ENCODE measurements at regions not wholly inside any gene's neighbourhood (a gene's known extent, or its start where the extent isn't known, plus 50 kb on each side); places are given as distances from the start of the nearest gene placed in this dataset.

DNA sequence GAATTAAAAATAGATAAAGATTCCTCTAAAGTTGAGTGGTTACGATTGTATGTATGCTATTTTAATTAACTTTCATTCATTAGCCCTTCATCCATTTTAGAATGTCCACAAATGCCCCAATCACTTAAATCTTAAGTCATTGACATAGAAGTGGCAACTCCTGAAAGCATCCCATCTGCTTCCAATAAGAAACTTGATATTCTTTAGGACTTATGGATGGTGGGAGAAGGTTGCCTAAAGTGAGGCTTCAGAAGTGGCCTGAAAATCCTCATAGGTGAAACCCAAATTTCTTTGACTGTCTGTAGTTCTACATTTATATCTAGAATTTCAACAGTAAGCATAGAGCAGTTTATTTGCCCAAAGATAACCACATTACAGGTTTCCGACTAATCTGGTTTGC lies 161.7 kb upstream of the HMGA2 start:
- H3K9ac ChIP-seq (ENCODE audit: low read length) = no peak overlapping the region
- intact Hi-C loops (cut with micrococcal nuclease) = no loop called here
- H2AFZ ChIP-seq (ENCODE audit: low read depth, low read length, poor library complexity, severe bottlenecking) = peak overlapping the region; percentile 36
- POLR2A ChIA-PET = no interaction called here
- BruUV-seq (replicated peaks) = no TSS peak
- no peak overlapping the region for H3K27ac ChIP-seq (ENCODE audit: low read depth, low read length)
- no peak overlapping the region for H3K4me3 ChIP-seq (replicated peaks in 1 of 2; ENCODE audit: low read depth in 1 of 2, low read length in 2 of 2)
- CTCF ChIA-PET = no interaction called here
- H3K9me3 ChIP-seq (ENCODE audit: control insufficient read depth in 1 of 2, insufficient read depth in 1 of 2, low read depth in 1 of 2, low read length in 2 of 2) = peaks cover 0 to 13% of the 10 kb centered on the region in 2 experiments; a peak in 1 of 4 replicates
- TF ChIP-seq CBX3 (IDR thresholded peaks at IDR 0.05; ENCODE audit: low read depth) (no peak), EZH2 (IDR thresholded peaks at IDR 0.05) (no peak), RAD21 (IDR thresholded peaks at IDR 0.05; ENCODE audit: low read depth) (no peak), JUND (IDR thresholded peaks at IDR 0.05) (no peak), POLR2AphosphoS5 (IDR thresholded peaks at IDR 0.05; ENCODE audit: low read depth, low read length) (no peak), TCF7L2 (IDR thresholded peaks at IDR 0.05; ENCODE audit: borderline replicate concordance, extremely low read depth, insufficient read depth, insufficient read length) (no peak), SIN3A (IDR thresholded peaks at IDR 0.05; ENCODE audit: low read depth) (no peak), ZFX (IDR thresholded peaks at IDR 0.05) (no peak), CEBPB (IDR thresholded peaks at IDR 0.05; ENCODE audit: low read depth) (no peak), ELF1 (IDR thresholded peaks at IDR 0.05; ENCODE audit: borderline replicate concordance, low read depth) (no peak), YY1 (IDR thresholded peaks at IDR 0.05; ENCODE audit: extremely low read depth, insufficient replicate concordance, low read depth, low read length) (no peak), ZNF274 (IDR thresholded peaks at IDR 0.05; ENCODE audit: low read depth, low read length) (no peak), EGR1 (IDR thresholded peaks at IDR 0.05; ENCODE audit: low read depth) (no peak)
- TF ChIP-seq, protein P1, sequence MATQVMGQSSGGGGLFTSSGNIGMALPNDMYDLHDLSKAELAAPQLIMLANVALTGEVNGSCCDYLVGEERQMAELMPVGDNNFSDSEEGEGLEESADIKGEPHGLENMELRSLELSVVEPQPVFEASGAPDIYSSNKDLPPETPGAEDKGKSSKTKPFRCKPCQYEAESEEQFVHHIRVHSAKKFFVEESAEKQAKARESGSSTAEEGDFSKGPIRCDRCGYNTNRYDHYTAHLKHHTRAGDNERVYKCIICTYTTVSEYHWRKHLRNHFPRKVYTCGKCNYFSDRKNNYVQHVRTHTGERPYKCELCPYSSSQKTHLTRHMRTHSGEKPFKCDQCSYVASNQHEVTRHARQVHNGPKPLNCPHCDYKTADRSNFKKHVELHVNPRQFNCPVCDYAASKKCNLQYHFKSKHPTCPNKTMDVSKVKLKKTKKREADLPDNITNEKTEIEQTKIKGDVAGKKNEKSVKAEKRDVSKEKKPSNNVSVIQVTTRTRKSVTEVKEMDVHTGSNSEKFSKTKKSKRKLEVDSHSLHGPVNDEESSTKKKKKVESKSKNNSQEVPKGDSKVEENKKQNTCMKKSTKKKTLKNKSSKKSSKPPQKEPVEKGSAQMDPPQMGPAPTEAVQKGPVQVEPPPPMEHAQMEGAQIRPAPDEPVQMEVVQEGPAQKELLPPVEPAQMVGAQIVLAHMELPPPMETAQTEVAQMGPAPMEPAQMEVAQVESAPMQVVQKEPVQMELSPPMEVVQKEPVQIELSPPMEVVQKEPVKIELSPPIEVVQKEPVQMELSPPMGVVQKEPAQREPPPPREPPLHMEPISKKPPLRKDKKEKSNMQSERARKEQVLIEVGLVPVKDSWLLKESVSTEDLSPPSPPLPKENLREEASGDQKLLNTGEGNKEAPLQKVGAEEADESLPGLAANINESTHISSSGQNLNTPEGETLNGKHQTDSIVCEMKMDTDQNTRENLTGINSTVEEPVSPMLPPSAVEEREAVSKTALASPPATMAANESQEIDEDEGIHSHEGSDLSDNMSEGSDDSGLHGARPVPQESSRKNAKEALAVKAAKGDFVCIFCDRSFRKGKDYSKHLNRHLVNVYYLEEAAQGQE (IDR thresholded peaks at IDR 0.05; ENCODE audit: low read depth) = no peak
- TF ChIP-seq, protein P2, sequence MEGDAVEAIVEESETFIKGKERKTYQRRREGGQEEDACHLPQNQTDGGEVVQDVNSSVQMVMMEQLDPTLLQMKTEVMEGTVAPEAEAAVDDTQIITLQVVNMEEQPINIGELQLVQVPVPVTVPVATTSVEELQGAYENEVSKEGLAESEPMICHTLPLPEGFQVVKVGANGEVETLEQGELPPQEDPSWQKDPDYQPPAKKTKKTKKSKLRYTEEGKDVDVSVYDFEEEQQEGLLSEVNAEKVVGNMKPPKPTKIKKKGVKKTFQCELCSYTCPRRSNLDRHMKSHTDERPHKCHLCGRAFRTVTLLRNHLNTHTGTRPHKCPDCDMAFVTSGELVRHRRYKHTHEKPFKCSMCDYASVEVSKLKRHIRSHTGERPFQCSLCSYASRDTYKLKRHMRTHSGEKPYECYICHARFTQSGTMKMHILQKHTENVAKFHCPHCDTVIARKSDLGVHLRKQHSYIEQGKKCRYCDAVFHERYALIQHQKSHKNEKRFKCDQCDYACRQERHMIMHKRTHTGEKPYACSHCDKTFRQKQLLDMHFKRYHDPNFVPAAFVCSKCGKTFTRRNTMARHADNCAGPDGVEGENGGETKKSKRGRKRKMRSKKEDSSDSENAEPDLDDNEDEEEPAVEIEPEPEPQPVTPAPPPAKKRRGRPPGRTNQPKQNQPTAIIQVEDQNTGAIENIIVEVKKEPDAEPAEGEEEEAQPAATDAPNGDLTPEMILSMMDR (IDR thresholded peaks at IDR 0.05 in 2 of 3, conservative IDR thresholded peaks at IDR 0.05 in 1 of 3; ENCODE audit: borderline replicate concordance in 1 of 3, insufficient read depth in 1 of 3, low read depth in 2 of 3, low read length in 2 of 3) = no peak
- no peak overlapping the region for H3K4me2 ChIP-seq (ENCODE audit: low read length)
- no peaks in the 10 kb centered on the region for H3K79me2 ChIP-seq (ENCODE audit: insufficient read depth, low read length)
- H3K27me3 ChIP-seq (ENCODE audit: insufficient read depth, low read length) = no peaks in the 10 kb centered on the region
- no peaks in the 10 kb centered on the region for H3K9me2 ChIP-seq (ENCODE audit: insufficient read depth)
- ATAC-seq (no peak), DNase-seq (ENCODE audit: low read depth, low spot score) (no peak)
- H3K4me1 ChIP-seq (ENCODE audit: control insufficient read depth in 1 of 2, insufficient read depth in 2 of 2, low read length in 2 of 2) = peaks cover 16 to 36% of the 10 kb centered on the region in 2 experiments
- RAD21 ChIA-PET (ENCODE audit: low non-redundant PET in 1 of 2, low total read pairs in 2 of 2, uncharacterized antibody in 2 of 2, unreplicated experiment in 2 of 2) = no interaction called here
- no peaks in the 10 kb centered on the region for H4K20me1 ChIP-seq (ENCODE audit: insufficient read depth)
- H3K36me3 ChIP-seq (ENCODE audit: control insufficient read depth in 1 of 2, insufficient read depth in 2 of 2, low read length in 2 of 2) = peaks cover 0 to 23% of the 10 kb centered on the region in 2 experiments; a peak in 2 of 4 replicates

Measured in HCT116 (cell line).